ENCODE measurements at regions not wholly inside any gene's neighbourhood (a gene's known extent, or its start where the extent isn't known, plus 50 kb on each side); places are given as distances from the start of the nearest gene placed in this dataset.
A peak's percentile ranks its signal among the peaks of the same experiment; 100 is the strongest.

DNA sequence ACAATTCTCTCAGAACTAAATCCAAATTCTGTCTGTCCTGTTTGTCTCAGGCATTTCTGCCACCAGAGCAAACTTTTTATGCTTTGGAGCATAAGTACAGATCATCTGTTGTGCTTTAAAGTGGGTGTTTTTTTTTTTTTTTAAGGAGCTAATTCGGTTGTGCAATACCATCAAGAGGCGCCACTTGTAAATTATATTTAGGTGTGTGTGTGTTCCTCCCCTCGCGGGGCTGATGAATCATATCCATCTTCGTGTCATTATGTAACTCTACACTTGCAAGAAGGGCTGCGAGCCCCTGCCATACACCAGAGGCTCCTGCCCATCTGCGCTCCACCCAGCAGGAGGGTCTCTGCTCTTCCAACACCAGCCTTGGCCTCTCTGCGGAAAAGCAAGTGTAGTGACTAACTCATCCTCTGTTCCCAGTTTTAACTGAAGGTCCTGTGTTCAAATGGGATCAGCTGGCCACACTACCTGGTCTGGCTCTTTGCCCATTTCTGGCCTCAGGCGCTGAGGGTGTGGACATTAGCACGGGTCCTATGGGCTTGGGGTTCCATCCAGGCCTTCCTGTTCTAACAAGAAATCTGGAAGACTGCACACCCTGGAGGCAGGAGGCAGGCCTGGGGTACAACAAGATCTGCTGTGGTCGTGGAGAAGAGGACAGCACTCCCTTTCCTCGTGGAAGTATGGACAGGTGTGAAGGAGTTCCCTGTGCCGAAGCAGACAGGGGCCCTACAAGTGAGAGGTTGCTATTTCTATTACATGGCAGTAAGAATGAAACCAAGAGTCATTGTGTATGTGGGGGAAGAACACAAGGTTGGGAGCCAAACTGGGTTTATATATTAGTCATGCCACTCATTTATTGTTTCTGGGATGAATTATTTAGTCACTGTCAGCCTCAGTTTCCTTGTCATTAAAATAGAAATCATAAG, 96.1 kb upstream of the MBNL2 start:
- TF ChIP-seq EP300 (IDR thresholded peaks at IDR 0.05; ENCODE audit: borderline replicate concordance) (no peak), CEBPB (IDR thresholded peaks at IDR 0.05) (peak; percentile 52; the same call in 1 of the 2 replicates), YY1 (IDR thresholded peaks at IDR 0.05; ENCODE audit: low read depth) (no peak)

DNA sequence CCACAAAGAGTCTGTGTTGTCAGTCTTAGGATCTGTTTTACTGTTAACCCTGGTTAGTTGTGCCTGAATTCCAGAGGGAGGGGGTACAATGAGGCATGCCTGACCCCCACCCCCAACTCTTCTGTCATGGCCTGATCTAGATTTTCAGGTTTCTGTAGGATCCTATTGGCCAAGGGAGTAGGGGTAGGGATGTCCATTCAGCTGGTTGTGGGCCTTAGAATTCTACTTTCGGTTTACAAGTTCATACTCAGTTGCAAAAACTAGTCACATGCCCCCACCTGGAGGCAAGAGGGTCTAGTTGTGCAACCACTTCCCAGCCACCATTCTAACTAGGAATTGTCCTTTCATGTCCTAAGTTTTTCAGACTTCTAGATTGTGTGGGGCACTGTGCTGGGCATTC, 94.3 kb upstream of the MBNL2 start:
- TF ChIP-seq EP300 (IDR thresholded peaks at IDR 0.05; ENCODE audit: borderline replicate concordance) (no peak), RAD21 (IDR thresholded peaks at IDR 0.05; ENCODE audit: low read depth) (no peak), ZBTB7A (IDR thresholded peaks at IDR 0.05; ENCODE audit: low read depth) (no peak), NFIC (IDR thresholded peaks at IDR 0.05) (no peak), EGR1 (IDR thresholded peaks at IDR 0.05) (no peak), TEAD4 (IDR thresholded peaks at IDR 0.05) (no peak), TAF1 (IDR thresholded peaks at IDR 0.05; ENCODE audit: low read depth) (no peak), CEBPB (IDR thresholded peaks at IDR 0.05) (no peak), CREB1 (IDR thresholded peaks at IDR 0.05; ENCODE audit: low read depth) (no peak), YY1 (IDR thresholded peaks at IDR 0.05; ENCODE audit: low read depth) (no peak), FOXM1 (IDR thresholded peaks at IDR 0.05; ENCODE audit: borderline replicate concordance, low read depth) (no peak)
- TF ChIP-seq, protein P1, sequence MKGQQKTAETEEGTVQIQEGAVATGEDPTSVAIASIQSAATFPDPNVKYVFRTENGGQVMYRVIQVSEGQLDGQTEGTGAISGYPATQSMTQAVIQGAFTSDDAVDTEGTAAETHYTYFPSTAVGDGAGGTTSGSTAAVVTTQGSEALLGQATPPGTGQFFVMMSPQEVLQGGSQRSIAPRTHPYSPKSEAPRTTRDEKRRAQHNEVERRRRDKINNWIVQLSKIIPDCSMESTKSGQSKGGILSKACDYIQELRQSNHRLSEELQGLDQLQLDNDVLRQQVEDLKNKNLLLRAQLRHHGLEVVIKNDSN (IDR thresholded peaks at IDR 0.05), result no peak
- TF ChIP-seq, protein P2, sequence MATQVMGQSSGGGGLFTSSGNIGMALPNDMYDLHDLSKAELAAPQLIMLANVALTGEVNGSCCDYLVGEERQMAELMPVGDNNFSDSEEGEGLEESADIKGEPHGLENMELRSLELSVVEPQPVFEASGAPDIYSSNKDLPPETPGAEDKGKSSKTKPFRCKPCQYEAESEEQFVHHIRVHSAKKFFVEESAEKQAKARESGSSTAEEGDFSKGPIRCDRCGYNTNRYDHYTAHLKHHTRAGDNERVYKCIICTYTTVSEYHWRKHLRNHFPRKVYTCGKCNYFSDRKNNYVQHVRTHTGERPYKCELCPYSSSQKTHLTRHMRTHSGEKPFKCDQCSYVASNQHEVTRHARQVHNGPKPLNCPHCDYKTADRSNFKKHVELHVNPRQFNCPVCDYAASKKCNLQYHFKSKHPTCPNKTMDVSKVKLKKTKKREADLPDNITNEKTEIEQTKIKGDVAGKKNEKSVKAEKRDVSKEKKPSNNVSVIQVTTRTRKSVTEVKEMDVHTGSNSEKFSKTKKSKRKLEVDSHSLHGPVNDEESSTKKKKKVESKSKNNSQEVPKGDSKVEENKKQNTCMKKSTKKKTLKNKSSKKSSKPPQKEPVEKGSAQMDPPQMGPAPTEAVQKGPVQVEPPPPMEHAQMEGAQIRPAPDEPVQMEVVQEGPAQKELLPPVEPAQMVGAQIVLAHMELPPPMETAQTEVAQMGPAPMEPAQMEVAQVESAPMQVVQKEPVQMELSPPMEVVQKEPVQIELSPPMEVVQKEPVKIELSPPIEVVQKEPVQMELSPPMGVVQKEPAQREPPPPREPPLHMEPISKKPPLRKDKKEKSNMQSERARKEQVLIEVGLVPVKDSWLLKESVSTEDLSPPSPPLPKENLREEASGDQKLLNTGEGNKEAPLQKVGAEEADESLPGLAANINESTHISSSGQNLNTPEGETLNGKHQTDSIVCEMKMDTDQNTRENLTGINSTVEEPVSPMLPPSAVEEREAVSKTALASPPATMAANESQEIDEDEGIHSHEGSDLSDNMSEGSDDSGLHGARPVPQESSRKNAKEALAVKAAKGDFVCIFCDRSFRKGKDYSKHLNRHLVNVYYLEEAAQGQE (IDR thresholded peaks at IDR 0.05; ENCODE audit: low read depth), result no peak
- TF ChIP-seq, protein P3, sequence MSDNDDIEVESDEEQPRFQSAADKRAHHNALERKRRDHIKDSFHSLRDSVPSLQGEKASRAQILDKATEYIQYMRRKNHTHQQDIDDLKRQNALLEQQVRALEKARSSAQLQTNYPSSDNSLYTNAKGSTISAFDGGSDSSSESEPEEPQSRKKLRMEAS (IDR thresholded peaks at IDR 0.05), result no peak

DNA sequence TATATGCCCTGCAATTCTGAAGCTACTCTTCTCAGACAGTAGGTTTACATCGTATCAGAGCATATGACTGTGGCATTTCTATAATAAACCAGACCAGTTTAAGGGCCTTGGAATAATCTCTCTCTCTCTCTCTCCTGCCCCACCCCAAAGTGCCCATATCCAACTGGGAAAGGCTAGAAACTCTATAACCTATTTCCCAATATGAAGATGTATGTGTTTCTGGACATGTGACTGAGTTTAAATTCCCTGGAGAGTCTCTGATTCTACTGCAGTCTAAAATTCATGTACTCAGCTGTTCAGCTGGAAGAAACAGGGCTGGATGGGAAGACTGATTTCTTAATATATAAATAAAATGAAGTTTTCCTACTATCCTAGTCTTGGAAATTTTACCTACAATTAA, 91.9 kb upstream of the MBNL2 start:
- TF ChIP-seq EGR1 (IDR thresholded peaks at IDR 0.05), result no peak
- no peak for TF ChIP-seq CREB1 (IDR thresholded peaks at IDR 0.05; ENCODE audit: low read depth)

DNA sequence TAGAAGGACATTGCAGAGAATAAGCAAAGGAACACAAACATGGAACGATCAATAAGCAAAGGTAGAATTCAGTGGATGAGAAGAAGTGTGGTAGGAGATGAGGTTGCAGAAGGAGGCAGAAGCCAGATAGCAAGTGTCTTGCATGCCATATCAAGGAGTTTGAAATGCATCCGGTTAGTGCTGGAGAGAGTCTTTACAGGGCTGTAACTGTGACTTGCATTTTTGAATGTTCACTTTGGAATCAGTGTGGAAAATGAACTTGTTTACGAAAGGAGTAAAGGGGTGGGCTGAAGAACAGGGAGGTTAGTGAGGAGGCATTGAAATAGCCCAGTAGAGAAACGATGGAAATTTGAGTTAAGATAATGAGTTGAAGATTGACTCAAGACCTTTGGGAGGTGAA, 90.7 kb upstream of the MBNL2 start:
- no peak for TF ChIP-seq EGR1 (IDR thresholded peaks at IDR 0.05)
- no peak for TF ChIP-seq TEAD4 (IDR thresholded peaks at IDR 0.05)
- TF ChIP-seq FOXM1 (IDR thresholded peaks at IDR 0.05; ENCODE audit: borderline replicate concordance, low read depth), result no peak
- no peak for TF ChIP-seq RAD21 (IDR thresholded peaks at IDR 0.05; ENCODE audit: low read depth)
- TF ChIP-seq CEBPB (IDR thresholded peaks at IDR 0.05), result no peak

DNA sequence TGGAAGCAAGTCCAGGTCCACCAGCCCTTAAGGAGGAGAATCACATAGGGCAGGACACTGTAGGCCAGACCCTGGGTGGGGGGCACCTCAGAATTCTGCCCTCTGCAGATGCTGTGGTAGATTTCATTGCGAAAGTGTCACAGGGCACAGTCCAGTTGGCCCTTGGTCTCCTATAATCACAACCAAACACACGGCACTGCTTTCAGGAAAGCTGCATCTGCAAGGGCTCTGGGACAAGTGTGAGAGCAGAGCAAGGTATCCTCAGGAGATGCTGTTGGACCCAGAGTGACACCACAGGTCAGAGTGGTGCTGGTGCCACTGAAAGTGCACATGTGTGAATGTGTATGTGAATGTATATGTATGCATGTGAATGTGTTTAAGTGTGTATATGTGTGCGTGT, 88.6 kb upstream of the MBNL2 start:
- no peak for TF ChIP-seq CREB1 (IDR thresholded peaks at IDR 0.05; ENCODE audit: low read depth)
- TF ChIP-seq, protein P1 (IDR thresholded peaks at IDR 0.05), result no peak
- no peak for TF ChIP-seq RAD21 (IDR thresholded peaks at IDR 0.05; ENCODE audit: low read depth)
- no peak for TF ChIP-seq TAF1 (IDR thresholded peaks at IDR 0.05; ENCODE audit: low read depth)

DNA sequence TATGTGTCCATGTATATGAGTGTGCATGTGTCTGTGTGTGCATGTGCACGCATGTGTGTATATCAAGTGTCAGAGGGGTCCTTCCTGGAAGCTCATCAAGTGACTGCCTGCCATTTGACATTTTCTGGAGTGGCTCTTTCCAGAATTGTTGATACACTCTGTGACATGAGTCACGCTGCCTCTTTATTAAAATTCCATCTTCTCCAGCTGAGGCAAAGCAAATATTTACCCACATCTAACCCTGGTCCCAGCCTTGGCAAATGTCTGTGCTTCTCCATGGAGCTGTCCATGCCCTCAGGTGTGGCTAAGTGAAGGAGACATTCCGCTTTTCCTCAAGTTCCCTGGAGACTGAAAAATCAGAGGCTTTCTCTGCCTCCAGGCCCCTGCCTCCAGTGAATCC, 88.2 kb upstream of the MBNL2 start:
- TF ChIP-seq, protein P1 (IDR thresholded peaks at IDR 0.05), result no peak
- TF ChIP-seq, protein P3 (IDR thresholded peaks at IDR 0.05), result no peak
- no peak for TF ChIP-seq NFIC (IDR thresholded peaks at IDR 0.05)

DNA sequence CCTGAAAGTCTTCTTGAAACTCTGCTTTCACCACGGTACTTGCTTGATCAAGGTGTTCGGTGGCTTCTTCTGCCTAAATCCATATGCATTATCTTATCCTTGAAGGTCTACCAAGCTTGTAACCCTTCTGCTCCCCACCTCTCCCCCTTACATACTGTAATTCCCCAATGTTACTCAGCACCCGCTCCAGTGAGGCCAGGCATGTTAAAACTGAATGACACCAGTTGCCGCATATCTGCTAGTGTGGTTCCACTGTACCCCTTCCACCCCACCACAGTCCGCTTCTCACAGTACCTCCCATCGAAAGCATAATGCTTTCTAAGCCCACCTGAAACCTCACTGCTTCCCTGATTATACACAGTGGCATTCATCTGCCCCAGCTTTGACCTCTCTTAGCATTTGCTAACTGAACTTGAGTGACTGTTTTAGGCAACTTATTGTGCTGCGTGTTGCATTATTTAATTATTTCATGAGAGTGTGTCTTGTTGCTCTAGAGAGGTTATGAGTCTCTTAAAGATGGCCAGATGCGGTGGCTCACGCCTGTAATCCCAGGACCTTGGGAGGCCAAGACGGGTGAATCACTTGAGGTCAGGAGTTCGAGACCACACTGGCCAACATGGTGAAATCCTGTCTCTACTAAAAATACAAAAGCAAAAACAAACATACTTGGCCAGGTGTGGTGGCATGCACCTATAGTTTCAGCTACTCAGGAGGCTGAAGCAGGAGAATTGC, 87.6 kb upstream of the MBNL2 start:
- TF ChIP-seq, protein P1 (IDR thresholded peaks at IDR 0.05), result no peak
- TF ChIP-seq NFIC (IDR thresholded peaks at IDR 0.05) (no peak), CREB1 (IDR thresholded peaks at IDR 0.05; ENCODE audit: low read depth) (no peak), EP300 (IDR thresholded peaks at IDR 0.05; ENCODE audit: borderline replicate concordance) (no peak), ZBTB7A (IDR thresholded peaks at IDR 0.05; ENCODE audit: low read depth) (no peak), CEBPB (IDR thresholded peaks at IDR 0.05) (no peak), TCF12 (IDR thresholded peaks at IDR 0.05; ENCODE audit: low read depth) (no peak), RAD21 (IDR thresholded peaks at IDR 0.05; ENCODE audit: low read depth) (no peak), YY1 (IDR thresholded peaks at IDR 0.05; ENCODE audit: low read depth) (no peak), EGR1 (IDR thresholded peaks at IDR 0.05) (no peak), TAF1 (IDR thresholded peaks at IDR 0.05; ENCODE audit: low read depth) (no peak), FOXM1 (IDR thresholded peaks at IDR 0.05; ENCODE audit: borderline replicate concordance, low read depth) (no peak), TEAD4 (IDR thresholded peaks at IDR 0.05) (no peak)
- TF ChIP-seq, protein P3 (IDR thresholded peaks at IDR 0.05), result no peak
- TF ChIP-seq, protein P2 (IDR thresholded peaks at IDR 0.05; ENCODE audit: low read depth), result no peak

Measured in Ishikawa (cell line).